ENCODE measurements at regions not wholly inside any gene's neighbourhood (a gene's known extent, or its start where the extent isn't known, plus 50 kb on each side); places are given as distances from the start of the nearest gene placed in this dataset.

GRCh38 chr4:176529574-176529973, 209.8 kb downstream of the SPCS3 start:
- ChIA-PET CTCF (no interaction called here), POLR2A (no interaction called here)
- no peaks in the 10 kb centered on the region for H3K36me3 ChIP-seq (ENCODE audit: control insufficient read depth in 2 of 2, insufficient read depth in 1 of 2, low read length in 2 of 2)

GRCh38 chr4:176533159-176533558, 213.4 kb downstream of the SPCS3 start:
- Histone ChIP-seq H3K4me3 (ENCODE audit: low read depth, low read length) (no peak overlapping the region), H3K9me3 (ENCODE audit: control insufficient read depth, insufficient read depth, low read depth, low read length) (no peaks in the 10 kb centered on the region), H3K4me1 (ENCODE audit: control insufficient read depth, insufficient read depth, low read length) (no peaks in the 10 kb centered on the region), H3K36me3 (ENCODE audit: control insufficient read depth in 2 of 2, insufficient read depth in 1 of 2, low read length in 2 of 2) (no peaks in the 10 kb centered on the region), H3K27ac (ENCODE audit: extremely low read depth, low read depth, low read length) (no peak overlapping the region)
- POLR2A ChIA-PET: no interaction called here
- CTCF ChIA-PET: no interaction called here
- no peak for TF ChIP-seq ZNF664 (tag by site-specific recombination; IDR thresholded peaks at IDR 0.05)
- TF ChIP-seq ZNF121 (tag by site-specific recombination; IDR thresholded peaks at IDR 0.05): no peak
- no peak for TF ChIP-seq ZXDB (tag by site-specific recombination; IDR thresholded peaks at IDR 0.05)
- TF ChIP-seq ZNF549 (tag by site-specific recombination; IDR thresholded peaks at IDR 0.05): no peak
- TF ChIP-seq ZNF155 (tag by site-specific recombination; IDR thresholded peaks at IDR 0.05): no peak
- TF ChIP-seq ZNF10 (tag by site-specific recombination; IDR thresholded peaks at IDR 0.05): no peak
- no peak for TF ChIP-seq ZBTB6 (tag by site-specific recombination; IDR thresholded peaks at IDR 0.05)
- no peak for TF ChIP-seq ZBTB1 (tag by site-specific recombination; IDR thresholded peaks at IDR 0.05)
- TF ChIP-seq ZNF785 (tag by site-specific recombination; IDR thresholded peaks at IDR 0.05): no peak
- TF ChIP-seq ZNF18 (tag by site-specific recombination; IDR thresholded peaks at IDR 0.05): no peak
- no peak for TF ChIP-seq ZNF626 (tag by site-specific recombination; IDR thresholded peaks at IDR 0.05)
- TF ChIP-seq ZNF558 (tag by site-specific recombination; IDR thresholded peaks at IDR 0.05): no peak
- no peak for TF ChIP-seq ZNF843 (tag by site-specific recombination; IDR thresholded peaks at IDR 0.05)
- TF ChIP-seq ZNF768 (tag by site-specific recombination; IDR thresholded peaks at IDR 0.05): no peak
- no peak for TF ChIP-seq BCL6B (tag by site-specific recombination; IDR thresholded peaks at IDR 0.05)

More at GRCh38 chr4:176529574-176529973, 209.8 kb downstream of the SPCS3 start:
- Histone ChIP-seq H3K4me3 (ENCODE audit: low read depth, low read length) (no peak overlapping the region), H3K27ac (ENCODE audit: extremely low read depth, low read depth, low read length) (no peak overlapping the region), H3K9me3 (ENCODE audit: control insufficient read depth, insufficient read depth, low read depth, low read length) (no peaks in the 10 kb centered on the region), H3K4me1 (ENCODE audit: control insufficient read depth, insufficient read depth, low read length) (no peaks in the 10 kb centered on the region; the same call in 1 of the 2 replicates)
- no peak for TF ChIP-seq ZNF610 (tag by site-specific recombination; IDR thresholded peaks at IDR 0.05; ENCODE audit: borderline replicate concordance)
- no peak for TF ChIP-seq KLF10 (tag by site-specific recombination; IDR thresholded peaks at IDR 0.05)
- TF ChIP-seq ZNF843 (tag by site-specific recombination; IDR thresholded peaks at IDR 0.05): no peak
- TF ChIP-seq, protein P1, sequence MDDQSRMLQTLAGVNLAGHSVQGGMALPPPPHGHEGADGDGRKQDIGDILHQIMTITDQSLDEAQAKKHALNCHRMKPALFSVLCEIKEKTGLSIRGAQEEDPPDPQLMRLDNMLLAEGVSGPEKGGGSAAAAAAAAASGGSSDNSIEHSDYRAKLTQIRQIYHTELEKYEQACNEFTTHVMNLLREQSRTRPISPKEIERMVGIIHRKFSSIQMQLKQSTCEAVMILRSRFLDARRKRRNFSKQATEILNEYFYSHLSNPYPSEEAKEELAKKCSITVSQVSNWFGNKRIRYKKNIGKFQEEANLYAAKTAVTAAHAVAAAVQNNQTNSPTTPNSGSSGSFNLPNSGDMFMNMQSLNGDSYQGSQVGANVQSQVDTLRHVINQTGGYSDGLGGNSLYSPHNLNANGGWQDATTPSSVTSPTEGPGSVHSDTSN (CRISPR knock-in tag; IDR thresholded peaks at IDR 0.05): no peak
- TF ChIP-seq ZNF473 (tag by site-specific recombination; IDR thresholded peaks at IDR 0.05): no peak
- TF ChIP-seq ZNF146 (tag by site-specific recombination; IDR thresholded peaks at IDR 0.05): no peak
- TF ChIP-seq, protein P2, sequence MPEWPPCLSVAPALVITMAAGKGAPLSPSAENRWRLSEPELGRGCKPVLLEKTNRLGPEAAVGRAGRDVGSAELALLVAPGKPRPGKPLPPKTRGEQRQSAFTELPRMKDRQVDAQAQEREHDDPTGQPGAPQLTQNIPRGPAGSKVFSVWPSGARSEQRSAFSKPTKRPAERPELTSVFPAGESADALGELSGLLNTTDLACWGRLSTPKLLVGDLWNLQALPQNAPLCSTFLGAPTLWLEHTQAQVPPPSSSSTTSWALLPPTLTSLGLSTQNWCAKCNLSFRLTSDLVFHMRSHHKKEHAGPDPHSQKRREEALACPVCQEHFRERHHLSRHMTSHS (tag by site-specific recombination; IDR thresholded peaks at IDR 0.05): no peak
- no peak for TF ChIP-seq SP3 (tag by site-specific recombination; IDR thresholded peaks at IDR 0.05)
- TF ChIP-seq, protein P3, sequence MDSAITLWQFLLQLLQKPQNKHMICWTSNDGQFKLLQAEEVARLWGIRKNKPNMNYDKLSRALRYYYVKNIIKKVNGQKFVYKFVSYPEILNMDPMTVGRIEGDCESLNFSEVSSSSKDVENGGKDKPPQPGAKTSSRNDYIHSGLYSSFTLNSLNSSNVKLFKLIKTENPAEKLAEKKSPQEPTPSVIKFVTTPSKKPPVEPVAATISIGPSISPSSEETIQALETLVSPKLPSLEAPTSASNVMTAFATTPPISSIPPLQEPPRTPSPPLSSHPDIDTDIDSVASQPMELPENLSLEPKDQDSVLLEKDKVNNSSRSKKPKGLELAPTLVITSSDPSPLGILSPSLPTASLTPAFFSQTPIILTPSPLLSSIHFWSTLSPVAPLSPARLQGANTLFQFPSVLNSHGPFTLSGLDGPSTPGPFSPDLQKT (IDR thresholded peaks at IDR 0.05; ENCODE audit: borderline replicate concordance, low read depth, low read length): no peak
- TF ChIP-seq HOXD13 (CRISPR knock-in tag; IDR thresholded peaks at IDR 0.05; ENCODE audit: borderline replicate concordance): no peak
- TF ChIP-seq ZNF394 (tag by site-specific recombination; IDR thresholded peaks at IDR 0.05; ENCODE audit: borderline replicate concordance): no peak
- TF ChIP-seq ZNF18 (tag by site-specific recombination; IDR thresholded peaks at IDR 0.05): no peak
- no peak for TF ChIP-seq ZNF19 (tag by site-specific recombination; IDR thresholded peaks at IDR 0.05; ENCODE audit: low read depth)
- no peak for TF ChIP-seq ZNF791 (tag by site-specific recombination; IDR thresholded peaks at IDR 0.05)
- TF ChIP-seq ZNF302 (tag by site-specific recombination; IDR thresholded peaks at IDR 0.05; ENCODE audit: low read depth): no peak
- TF ChIP-seq ZNF248 (tag by site-specific recombination; IDR thresholded peaks at IDR 0.05): no peak
- no peak for TF ChIP-seq KLF7 (tag by site-specific recombination; IDR thresholded peaks at IDR 0.05; ENCODE audit: borderline replicate concordance)
- TF ChIP-seq ZNF701 (tag by site-specific recombination; IDR thresholded peaks at IDR 0.05): no peak
- TF ChIP-seq ZNF138 (tag by site-specific recombination; IDR thresholded peaks at IDR 0.05; ENCODE audit: borderline replicate concordance): no peak
